Endodermal cell (in vitro differentiated cells): ENCODE measurements at regions not wholly inside any gene's neighbourhood (a gene's known extent, or its start where the extent isn't known, plus 50 kb on each side); places are given as distances from the start of the nearest gene placed in this dataset.

Experiments used
- DNase-seq: peaks from one replicate; pipeline ENCODE4 v3.0.0-alpha.2; 2017
- H3K27ac ChIP-seq: 2 replicates; pipeline ENCODE4 v1.5.1; 2013; ENCODE audit warnings: mild to moderate bottlenecking, low read depth, low read length, moderate library complexity
- H3K27me3 ChIP-seq: 2 replicates; pipeline ENCODE4 v1.6.1; 2013; ENCODE audit warnings: mild to moderate bottlenecking, low read length, moderate library complexity; ENCODE audit not compliant: insufficient read depth, control insufficient read depth, poor library complexity, severe bottlenecking
- H3K36me3 ChIP-seq: 2 replicates; pipeline ENCODE4 v1.7.0; 2013; ENCODE audit warnings: mild to moderate bottlenecking, low read length, moderate library complexity; ENCODE audit not compliant: control insufficient read depth, insufficient read depth
- H3K4me1 ChIP-seq: one replicate; pipeline ENCODE4 v1.7.0; 2013; ENCODE audit warnings: low read length; ENCODE audit not compliant: control insufficient read depth, insufficient read depth
- H3K4me3 ChIP-seq: 2 replicates; pipeline ENCODE4 v1.5.1; 2013; ENCODE audit warnings: mild to moderate bottlenecking, low read length, moderate library complexity
- H3K9ac ChIP-seq: 2 replicates; pipeline ENCODE4 v1.6.1; 2013; ENCODE audit warnings: mild to moderate bottlenecking, low read length, moderate library complexity; ENCODE audit not compliant: poor library complexity, severe bottlenecking; ENCODE audit errors: extremely low read depth
- H3K9me3 ChIP-seq: 2 replicates; pipeline ENCODE4 v1.6.1; 2013; ENCODE audit warnings: mild to moderate bottlenecking, low read length, moderate library complexity; ENCODE audit not compliant: control insufficient read depth
- H3K27ac Mint-ChIP-seq: 2 replicates; pipeline ENCODE4 v1.8.0; 2020; ENCODE audit warnings: mixed read lengths
- H3K27me3 Mint-ChIP-seq: 2 replicates; pipeline ENCODE4 v1.8.0; 2021; ENCODE audit warnings: mild to moderate bottlenecking, mixed read lengths; ENCODE audit not compliant: insufficient read depth
- H3K36me3 Mint-ChIP-seq: 2 replicates; pipeline ENCODE4 v1.8.0; 2020; ENCODE audit warnings: low read depth, mixed read lengths
- H3K4me1 Mint-ChIP-seq: 2 replicates; pipeline ENCODE4 v1.8.0; 2020; ENCODE audit warnings: mixed read lengths
- H3K4me3 Mint-ChIP-seq: 2 replicates; pipeline ENCODE4 v1.8.0; 2020; ENCODE audit warnings: mild to moderate bottlenecking, moderate library complexity, mixed read lengths
- H3K9me3 Mint-ChIP-seq: 2 replicates; pipeline ENCODE4 v1.8.0; 2020; ENCODE audit warnings: mild to moderate bottlenecking, mixed read lengths
- WGBS, 2 experiments: methylation state at CpG; one replicate each; pipeline versions ENCODE4 v1.1.5 to v1.1.7; 2013; ENCODE audit warnings: missing lambda C conversion rate in 2 of 2, mixed read lengths in 1 of 2; ENCODE audit not compliant: insufficient coverage in 1 of 2, insufficient read length in 1 of 2; 5-methylcytosine and 5-hydroxymethylcytosine counted together
- TF ChIP-seq, protein P1 (sequence below): fragments of 200-600 bp; sonication (generic); conservative IDR thresholded peaks from 2 replicates; pipeline ENCODE4 v1.5.0; 2021; ENCODE audit warnings: antibody characterized with exemption, mild to moderate bottlenecking

DNA sequence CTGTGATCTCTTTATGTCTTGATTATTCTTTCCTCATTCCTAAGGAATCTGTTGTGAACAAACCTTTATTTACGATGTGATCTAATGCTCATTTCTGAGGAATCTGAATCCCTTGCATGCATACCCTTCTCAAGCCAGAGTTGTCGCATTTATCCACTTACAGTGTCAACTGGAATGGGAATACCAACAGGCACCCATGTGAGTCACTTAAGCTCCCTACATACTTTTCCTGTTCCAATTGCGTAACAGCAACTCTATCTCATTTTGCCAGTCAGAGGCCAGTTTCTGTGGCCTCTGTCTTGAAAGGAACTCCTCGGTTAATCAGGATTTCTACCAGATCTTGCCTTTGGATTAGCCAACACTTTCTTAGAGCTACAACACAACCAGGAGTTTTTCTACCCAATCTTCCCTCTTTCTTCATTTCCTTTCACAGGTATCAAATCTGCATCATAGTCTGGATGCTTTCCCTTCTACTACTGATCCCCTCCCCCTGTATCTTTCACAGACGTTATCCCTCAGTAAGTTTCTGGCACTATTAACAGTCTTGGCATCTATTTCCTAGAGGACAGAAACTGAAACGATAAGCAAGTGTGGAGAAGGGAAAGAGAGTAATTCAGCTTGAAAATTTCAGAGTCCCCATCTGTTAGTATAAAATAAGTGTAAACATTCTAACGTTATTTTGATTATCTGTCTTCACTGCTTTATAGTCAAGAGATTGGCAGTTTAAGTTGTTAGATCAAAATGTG is 66.8 kb upstream of the BCHE start:
- no peaks in the 10 kb centered on the region for H3K36me3 Mint-ChIP-seq
- no peaks in the 10 kb centered on the region for H3K27me3 Mint-ChIP-seq

GRCh38 chr3:165899066-165899465 is 61.8 kb upstream of the BCHE start:
- Histone ChIP-seq H3K4me3 (no peak overlapping the region), H3K9ac (no peak overlapping the region), H3K27me3 (no peaks in the 10 kb centered on the region), H3K9me3 (no peaks in the 10 kb centered on the region), H3K27ac (no peak overlapping the region), H3K4me1 (no peaks in the 10 kb centered on the region), H3K36me3 (no peaks in the 10 kb centered on the region)
- DNase-seq: no peak
- no CpG with 5 or more reads among the region's 1 CpG for WGBS, 2 experiments
- Mint-ChIP-seq H3K9me3 (no peaks in the 10 kb centered on the region), H3K27ac (no peak overlapping the region), H3K4me1 (no peaks in the 10 kb centered on the region), H3K4me3 (no peak overlapping the region), H3K36me3 (no peaks in the 10 kb centered on the region), H3K27me3 (no peaks in the 10 kb centered on the region)
- TF ChIP-seq, protein P1, sequence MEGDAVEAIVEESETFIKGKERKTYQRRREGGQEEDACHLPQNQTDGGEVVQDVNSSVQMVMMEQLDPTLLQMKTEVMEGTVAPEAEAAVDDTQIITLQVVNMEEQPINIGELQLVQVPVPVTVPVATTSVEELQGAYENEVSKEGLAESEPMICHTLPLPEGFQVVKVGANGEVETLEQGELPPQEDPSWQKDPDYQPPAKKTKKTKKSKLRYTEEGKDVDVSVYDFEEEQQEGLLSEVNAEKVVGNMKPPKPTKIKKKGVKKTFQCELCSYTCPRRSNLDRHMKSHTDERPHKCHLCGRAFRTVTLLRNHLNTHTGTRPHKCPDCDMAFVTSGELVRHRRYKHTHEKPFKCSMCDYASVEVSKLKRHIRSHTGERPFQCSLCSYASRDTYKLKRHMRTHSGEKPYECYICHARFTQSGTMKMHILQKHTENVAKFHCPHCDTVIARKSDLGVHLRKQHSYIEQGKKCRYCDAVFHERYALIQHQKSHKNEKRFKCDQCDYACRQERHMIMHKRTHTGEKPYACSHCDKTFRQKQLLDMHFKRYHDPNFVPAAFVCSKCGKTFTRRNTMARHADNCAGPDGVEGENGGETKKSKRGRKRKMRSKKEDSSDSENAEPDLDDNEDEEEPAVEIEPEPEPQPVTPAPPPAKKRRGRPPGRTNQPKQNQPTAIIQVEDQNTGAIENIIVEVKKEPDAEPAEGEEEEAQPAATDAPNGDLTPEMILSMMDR: no peak

More for the DNA sequence above, 66.8 kb upstream of the BCHE start:
- Histone ChIP-seq H3K27ac (no peak overlapping the region), H3K9ac (no peak overlapping the region), H3K36me3 (no peaks in the 10 kb centered on the region), H3K4me3 (no peak overlapping the region), H3K9me3 (no peaks in the 10 kb centered on the region), H3K27me3 (no peaks in the 10 kb centered on the region), H3K4me1 (no peaks in the 10 kb centered on the region)
- WGBS, 2 experiments: 90 to 93% methylated on average over 7 of the region's 7 CpGs
- no peak for DNase-seq
- Mint-ChIP-seq H3K9me3 (no peaks in the 10 kb centered on the region), H3K27ac (no peak overlapping the region), H3K4me1 (no peaks in the 10 kb centered on the region), H3K4me3 (no peak overlapping the region)
- TF ChIP-seq, protein P1: no peak

DNA sequence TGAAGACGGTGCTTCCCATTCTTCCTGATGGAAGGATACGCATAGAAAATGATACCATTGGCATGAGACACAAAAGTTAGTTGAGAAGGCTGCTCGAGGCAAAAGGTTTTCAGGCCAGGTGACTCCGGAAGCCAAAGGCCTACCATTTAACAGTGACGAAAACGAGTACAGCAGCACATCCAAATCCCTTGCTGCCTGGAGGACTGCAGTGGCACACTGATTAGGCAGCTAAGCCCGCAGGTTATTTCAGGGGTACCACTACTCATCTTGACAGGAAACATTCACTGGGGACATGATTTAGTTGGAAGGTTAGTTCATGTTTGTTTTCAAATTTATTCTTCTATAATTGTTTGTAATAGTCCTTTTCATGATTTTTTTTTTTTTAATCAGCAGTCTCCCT is 59.9 kb upstream of the BCHE start:
- no peaks in the 10 kb centered on the region for H3K27me3 ChIP-seq
- H3K9me3 ChIP-seq: no peaks in the 10 kb centered on the region
- no peaks in the 10 kb centered on the region for H3K4me1 ChIP-seq
- no peak overlapping the region for H3K4me3 Mint-ChIP-seq
- H3K4me1 Mint-ChIP-seq: no peaks in the 10 kb centered on the region
- no peak overlapping the region for H3K9ac ChIP-seq
- DNase-seq: no peak
- no peak overlapping the region for H3K27ac ChIP-seq
- H3K27me3 Mint-ChIP-seq: no peaks in the 10 kb centered on the region
- no peaks in the 10 kb centered on the region for H3K9me3 Mint-ChIP-seq
- no peaks in the 10 kb centered on the region for H3K36me3 ChIP-seq
- no peak overlapping the region for H3K27ac Mint-ChIP-seq
- WGBS, 2 experiments: 91 to 98% methylated on average over 5 to 7 of the region's 7 CpGs
- H3K36me3 Mint-ChIP-seq: no peaks in the 10 kb centered on the region
- H3K4me3 ChIP-seq: no peak overlapping the region
- TF ChIP-seq, protein P1: no peak
